ENCODE measurements at regions not wholly inside any gene's neighbourhood (a gene's known extent, or its start where the extent isn't known, plus 50 kb on each side); places are given as distances from the start of the nearest gene placed in this dataset.
A peak's percentile ranks its signal among the peaks of the same experiment; 100 is the strongest.

- Histone ChIP-seq H3K79me2 (ENCODE audit: insufficient read depth, low read length) (no peaks in the 10 kb centered on the region), H3K27ac (ENCODE audit: low read depth, low read length, poor library complexity, severe bottlenecking) (peak overlapping the region; percentile 64), H4K20me1 (ENCODE audit: insufficient read depth, low read length) (no peaks in the 10 kb centered on the region), H2AFZ (ENCODE audit: low read length) (no peak overlapping the region), H3K9me2 (ENCODE audit: low read depth, low read length) (no peaks in the 10 kb centered on the region), H3F3A (ENCODE audit: insufficient read depth, low read length) (no peaks in the 10 kb centered on the region), H3K4me1 (ENCODE audit: insufficient read depth, low read length, severe bottlenecking) (peaks cover 26% of the 10 kb centered on the region), H3K4me2 (ENCODE audit: low read length) (no peak overlapping the region), H3K27me3 (ENCODE audit: insufficient read depth, low read length) (no peaks in the 10 kb centered on the region), H3K9me3 (ENCODE audit: low read length) (no peaks in the 10 kb centered on the region), H3K36me3 (ENCODE audit: insufficient read depth, low read length) (no peaks in the 10 kb centered on the region), H3K4me3 (ENCODE audit: low read depth, low read length, poor library complexity, severe bottlenecking) (no peak overlapping the region), H3K9ac (ENCODE audit: low read length) (no peak overlapping the region)
- TF ChIP-seq CTCF (IDR thresholded peaks at IDR 0.05; ENCODE audit: low read length) (no peak), EZH2 (IDR thresholded peaks at IDR 0.05; ENCODE audit: borderline replicate concordance, low read length) (no peak)
Measured at GRCh38 chr7:49244543-49244942, 320.2 kb downstream of the CDC14C start.

GRCh38 chr7:49245062-49245461 is 320.7 kb downstream of the CDC14C start:
- Histone ChIP-seq H3K9me3 (ENCODE audit: low read length) (no peaks in the 10 kb centered on the region), H3K36me3 (ENCODE audit: insufficient read depth, low read length) (no peaks in the 10 kb centered on the region), H3F3A (ENCODE audit: insufficient read depth, low read length) (no peaks in the 10 kb centered on the region), H3K9me2 (ENCODE audit: low read depth, low read length) (no peaks in the 10 kb centered on the region), H2AFZ (ENCODE audit: low read length) (no peak overlapping the region), H3K4me3 (ENCODE audit: low read depth, low read length, poor library complexity, severe bottlenecking) (no peak overlapping the region), H3K27me3 (ENCODE audit: insufficient read depth, low read length) (no peaks in the 10 kb centered on the region), H3K4me2 (ENCODE audit: low read length) (no peak overlapping the region), H4K20me1 (ENCODE audit: insufficient read depth, low read length) (no peaks in the 10 kb centered on the region), H3K79me2 (ENCODE audit: insufficient read depth, low read length) (no peaks in the 10 kb centered on the region), H3K4me1 (ENCODE audit: insufficient read depth, low read length, severe bottlenecking) (peaks cover 26% of the 10 kb centered on the region), H3K27ac (ENCODE audit: low read depth, low read length, poor library complexity, severe bottlenecking) (peak overlapping the region; percentile 64), H3K9ac (ENCODE audit: low read length) (no peak overlapping the region)
- TF ChIP-seq EZH2 (IDR thresholded peaks at IDR 0.05; ENCODE audit: borderline replicate concordance, low read length), result no peak
- TF ChIP-seq CTCF (IDR thresholded peaks at IDR 0.05; ENCODE audit: low read length), result no peak

GRCh38 chr7:49247759-49248158 is 323.4 kb downstream of the CDC14C start:
- Histone ChIP-seq H2AFZ (ENCODE audit: low read length) (no peak overlapping the region), H3K4me2 (ENCODE audit: low read length) (no peak overlapping the region), H3K27ac (ENCODE audit: low read depth, low read length, poor library complexity, severe bottlenecking) (no peak overlapping the region), H3K9me3 (ENCODE audit: low read length) (no peaks in the 10 kb centered on the region), H3F3A (ENCODE audit: insufficient read depth, low read length) (no peaks in the 10 kb centered on the region), H3K36me3 (ENCODE audit: insufficient read depth, low read length) (no peaks in the 10 kb centered on the region), H3K4me3 (ENCODE audit: low read depth, low read length, poor library complexity, severe bottlenecking) (no peak overlapping the region), H3K9ac (ENCODE audit: low read length) (no peak overlapping the region), H3K4me1 (ENCODE audit: insufficient read depth, low read length, severe bottlenecking) (peaks cover 26% of the 10 kb centered on the region), H3K27me3 (ENCODE audit: insufficient read depth, low read length) (no peaks in the 10 kb centered on the region), H3K79me2 (ENCODE audit: insufficient read depth, low read length) (no peaks in the 10 kb centered on the region), H4K20me1 (ENCODE audit: insufficient read depth, low read length) (no peaks in the 10 kb centered on the region), H3K9me2 (ENCODE audit: low read depth, low read length) (no peaks in the 10 kb centered on the region)
- TF ChIP-seq EZH2 (IDR thresholded peaks at IDR 0.05; ENCODE audit: borderline replicate concordance, low read length) (no peak), CTCF (IDR thresholded peaks at IDR 0.05; ENCODE audit: low read length) (no peak)

Measured in OCI-LY1 (cell line).